Muscle layer of duodenum (tissue), 2 donors: ENCODE measurements at regions not wholly inside any gene's neighbourhood (a gene's known extent, or its start where the extent isn't known, plus 50 kb on each side); places are given as distances from the start of the nearest gene placed in this dataset.

Source experiments
- H3K27ac ChIP-seq: one replicate; pipeline ENCODE4 v1.7.0; 2013; ENCODE audit warnings: mild to moderate bottlenecking, low read length
- H3K27me3 ChIP-seq: one replicate; pipeline ENCODE4 v1.7.0; 2013; ENCODE audit warnings: low read depth, mild to moderate bottlenecking, control low read depth, low read length
- H3K36me3 ChIP-seq, 2 donors: one replicate each; pipeline ENCODE4 v1.7.0; 2013; ENCODE audit warnings: low read length in 2 of 2, control low read depth in 1 of 2, mild to moderate bottlenecking in 1 of 2; ENCODE audit not compliant: insufficient read depth in 2 of 2, control insufficient read depth in 1 of 2
- H3K4me1 ChIP-seq, 2 donors: one replicate each; pipeline ENCODE4 v1.7.0; 2013; ENCODE audit warnings: low read length in 2 of 2, mild to moderate bottlenecking in 2 of 2, control low read depth in 1 of 2, moderate library complexity in 1 of 2; ENCODE audit not compliant: insufficient read depth in 2 of 2, control insufficient read depth in 1 of 2
- H3K4me3 ChIP-seq, 2 donors: one replicate each; pipeline ENCODE4 v1.7.0; 2013; ENCODE audit warnings: low read length in 2 of 2, low read depth in 1 of 2, mild to moderate bottlenecking in 1 of 2
- H3K9me3 ChIP-seq, 2 donors: one replicate each; pipeline ENCODE4 v1.7.0; 2013; ENCODE audit warnings: low read length in 2 of 2, control low read depth in 1 of 2, mild to moderate bottlenecking in 1 of 2; ENCODE audit not compliant: control insufficient read depth in 1 of 2
- donor health status: healthy.

- Histone ChIP-seq H3K4me3 (no peak overlapping the region), H3K36me3 (no peaks in the 10 kb centered on the region), H3K27me3 (no peaks in the 10 kb centered on the region), H3K4me1 (no peaks in the 10 kb centered on the region), H3K9me3 (no peaks in the 10 kb centered on the region), H3K27ac (no peak overlapping the region)
Measured at GRCh38 chr5:118551716-118552115, 436.6 kb downstream of the DTWD2 start.

- H3K4me3 ChIP-seq, result no peak overlapping the region
- no peak overlapping the region for H3K27ac ChIP-seq
- no peaks in the 10 kb centered on the region for H3K4me1 ChIP-seq
- H3K36me3 ChIP-seq, result no peaks in the 10 kb centered on the region
- H3K27me3 ChIP-seq, result no peaks in the 10 kb centered on the region
- H3K9me3 ChIP-seq, result no peaks in the 10 kb centered on the region
Measured at GRCh38 chr5:118551031-118551430, 437.3 kb downstream of the DTWD2 start.

- Histone ChIP-seq H3K4me1 (no peaks in the 10 kb centered on the region), H3K27me3 (no peaks in the 10 kb centered on the region), H3K4me3 (no peak overlapping the region), H3K27ac (no peak overlapping the region), H3K36me3 (no peaks in the 10 kb centered on the region), H3K9me3 (no peaks in the 10 kb centered on the region)
Measured at GRCh38 chr5:118548761-118549720, 439.3 kb downstream of the DTWD2 start.

- no peaks in the 10 kb centered on the region for H3K4me1 ChIP-seq
Measured at GRCh38 chr5:118545470-118545869, 442.9 kb downstream of the DTWD2 start.

GRCh38 chr5:118544887-118545449, 443.4 kb downstream of the DTWD2 start:
- Histone ChIP-seq H3K27ac (no peak overlapping the region), H3K4me3 (no peak overlapping the region), H3K9me3 (no peaks in the 10 kb centered on the region), H3K27me3 (no peaks in the 10 kb centered on the region), H3K36me3 (no peaks in the 10 kb centered on the region), H3K4me1 (no peaks in the 10 kb centered on the region)

More at GRCh38 chr5:118545470-118545869, 442.9 kb downstream of the DTWD2 start:
- H3K4me3 ChIP-seq, result no peak overlapping the region
- no peaks in the 10 kb centered on the region for H3K36me3 ChIP-seq
- H3K9me3 ChIP-seq, result no peaks in the 10 kb centered on the region
- no peaks in the 10 kb centered on the region for H3K27me3 ChIP-seq
- no peak overlapping the region for H3K27ac ChIP-seq

GRCh38 chr5:118533923-118534322, 454.4 kb downstream of the DTWD2 start:
- no peak overlapping the region for H3K27ac ChIP-seq
- H3K4me1 ChIP-seq, result no peaks in the 10 kb centered on the region
- no peaks in the 10 kb centered on the region for H3K36me3 ChIP-seq
- no peak overlapping the region for H3K4me3 ChIP-seq
- no peaks in the 10 kb centered on the region for H3K27me3 ChIP-seq
- H3K9me3 ChIP-seq, result no peaks in the 10 kb centered on the region

GRCh38 chr5:118533156-118533555, 455.2 kb downstream of the DTWD2 start:
- no peaks in the 10 kb centered on the region for H3K36me3 ChIP-seq
- H3K4me1 ChIP-seq, result no peaks in the 10 kb centered on the region
- no peaks in the 10 kb centered on the region for H3K27me3 ChIP-seq
- no peak overlapping the region for H3K27ac ChIP-seq
- no peaks in the 10 kb centered on the region for H3K9me3 ChIP-seq
- H3K4me3 ChIP-seq, result no peak overlapping the region

GRCh38 chr5:118531276-118531675, 457.1 kb downstream of the DTWD2 start:
- no peak overlapping the region for H3K4me3 ChIP-seq
- no peaks in the 10 kb centered on the region for H3K27me3 ChIP-seq
- no peaks in the 10 kb centered on the region for H3K9me3 ChIP-seq
- no peak overlapping the region for H3K27ac ChIP-seq
- H3K4me1 ChIP-seq, result no peaks in the 10 kb centered on the region
- no peaks in the 10 kb centered on the region for H3K36me3 ChIP-seq

GRCh38 chr5:118529361-118530144, 458.8 kb downstream of the DTWD2 start:
- no peaks in the 10 kb centered on the region for H3K9me3 ChIP-seq
- no peaks in the 10 kb centered on the region for H3K4me1 ChIP-seq
- H3K36me3 ChIP-seq, result no peaks in the 10 kb centered on the region
- H3K27ac ChIP-seq, result no peak overlapping the region
- H3K27me3 ChIP-seq, result no peaks in the 10 kb centered on the region
- H3K4me3 ChIP-seq, result no peak overlapping the region

GRCh38 chr5:118522626-118523025, 465.7 kb downstream of the DTWD2 start:
- no peak overlapping the region for H3K4me3 ChIP-seq
- H3K36me3 ChIP-seq, result no peaks in the 10 kb centered on the region
- H3K27ac ChIP-seq, result no peak overlapping the region
- H3K4me1 ChIP-seq, result no peaks in the 10 kb centered on the region
- H3K27me3 ChIP-seq, result no peaks in the 10 kb centered on the region
- H3K9me3 ChIP-seq, result no peaks in the 10 kb centered on the region

GRCh38 chr5:118520771-118521415, 467.5 kb downstream of the DTWD2 start:
- Histone ChIP-seq H3K4me3 (no peak overlapping the region), H3K4me1 (no peaks in the 10 kb centered on the region), H3K27me3 (no peaks in the 10 kb centered on the region), H3K36me3 (no peaks in the 10 kb centered on the region), H3K27ac (no peak overlapping the region), H3K9me3 (no peaks in the 10 kb centered on the region)
